Dedifferentiated amniotic fluid mesenchymal stem cell (primary cell): ENCODE measurements at regions not wholly inside any gene's neighbourhood (a gene's known extent, or its start where the extent isn't known, plus 50 kb on each side); places are given as distances from the start of the nearest gene placed in this dataset.
"Not testable (repeated sequence)": the region's sequence is repeated elsewhere in the genome, so short reads cannot be mapped to it uniquely, and the experiment has no call there.

Source experiments
- DNase-seq: peaks from one replicate; pipeline ENCODE4 v3.0.0-alpha.2; 2016; ENCODE audit errors: extremely low spot score

- DNase-seq, result no peak
These were observed 73.8 kb upstream of the EPCAM start for GRCh38 chr2:47295131-47295980.

- no peak for DNase-seq
These were observed 75.1 kb upstream of the EPCAM start for GRCh38 chr2:47293976-47294375.

- DNase-seq, result peak; percentile 40
These were observed 80.2 kb upstream of the EPCAM start for GRCh38 chr2:47288864-47289263.

DNA sequence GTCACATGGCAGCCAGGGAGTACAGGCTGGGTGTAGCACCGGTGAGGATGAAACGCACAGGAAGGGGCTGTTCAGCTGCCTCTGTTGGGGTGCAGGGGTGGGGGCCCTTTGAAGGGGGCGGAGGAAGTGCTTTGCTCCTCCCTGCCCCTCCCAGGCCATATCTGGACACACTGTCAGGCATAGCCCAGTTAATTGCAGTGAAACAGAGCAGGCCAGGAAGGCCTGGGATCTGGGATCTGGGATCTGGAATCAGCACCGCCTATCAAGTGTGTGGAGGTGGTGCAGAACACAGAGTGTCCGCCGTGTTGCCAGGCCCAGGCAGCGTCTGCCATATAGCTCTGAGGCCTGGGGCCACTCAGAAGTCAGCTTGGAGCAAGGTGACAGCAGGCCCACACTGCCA, 85.5 kb upstream of the EPCAM start:
- DNase-seq, result no peak

- DNase-seq, result no peak
These were observed 86.4 kb upstream of the EPCAM start for GRCh38 chr2:47282621-47283272.

DNA sequence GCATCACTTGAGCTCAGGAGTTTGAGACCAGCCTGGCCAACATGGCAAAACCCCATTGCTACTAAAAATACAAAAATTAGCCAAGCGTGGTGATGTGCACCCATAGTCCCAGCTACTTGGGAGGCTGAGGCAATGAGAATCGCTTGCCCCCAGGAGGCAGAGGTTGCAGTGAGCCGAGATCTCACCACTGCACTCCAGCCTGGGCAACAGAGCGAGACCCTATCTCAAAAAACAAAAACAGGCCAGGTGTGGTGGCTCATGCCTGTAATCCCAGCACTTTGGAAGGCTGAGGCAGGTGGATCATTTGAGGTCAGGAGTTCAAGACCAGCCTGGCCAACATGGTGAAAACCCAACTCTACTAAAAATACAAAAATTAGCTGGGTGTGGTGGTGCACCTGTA, 89.6 kb upstream of the EPCAM start:
- DNase-seq, result not testable (repeated sequence)

GRCh38 chr2:47277987-47278386, 91.1 kb upstream of the EPCAM start:
- DNase-seq, result no peak

GRCh38 chr2:47277187-47277586, 91.9 kb upstream of the EPCAM start:
- no peak for DNase-seq

DNA sequence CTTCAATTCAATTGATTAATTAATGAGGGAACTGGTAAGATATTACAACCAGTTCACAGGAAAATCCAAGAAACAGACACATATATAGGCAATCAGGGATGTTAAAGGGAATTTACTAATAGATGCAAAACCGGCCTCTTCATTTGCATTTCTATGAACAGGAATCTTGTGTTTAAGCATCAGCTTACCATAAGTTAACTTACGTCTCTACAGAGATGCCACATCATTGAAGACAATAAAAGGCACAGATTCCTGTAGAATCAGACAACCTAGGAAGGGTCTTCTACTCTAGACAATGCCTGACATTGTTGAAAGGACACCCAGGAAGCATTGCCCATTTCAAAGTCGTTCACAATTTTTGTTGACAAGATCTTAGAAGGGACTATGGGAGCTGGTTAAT, 93.0 kb upstream of the EPCAM start:
- no peak for DNase-seq

GRCh38 chr2:47274054-47274782, 94.9 kb upstream of the EPCAM start:
- DNase-seq, result peak; percentile 49

DNA sequence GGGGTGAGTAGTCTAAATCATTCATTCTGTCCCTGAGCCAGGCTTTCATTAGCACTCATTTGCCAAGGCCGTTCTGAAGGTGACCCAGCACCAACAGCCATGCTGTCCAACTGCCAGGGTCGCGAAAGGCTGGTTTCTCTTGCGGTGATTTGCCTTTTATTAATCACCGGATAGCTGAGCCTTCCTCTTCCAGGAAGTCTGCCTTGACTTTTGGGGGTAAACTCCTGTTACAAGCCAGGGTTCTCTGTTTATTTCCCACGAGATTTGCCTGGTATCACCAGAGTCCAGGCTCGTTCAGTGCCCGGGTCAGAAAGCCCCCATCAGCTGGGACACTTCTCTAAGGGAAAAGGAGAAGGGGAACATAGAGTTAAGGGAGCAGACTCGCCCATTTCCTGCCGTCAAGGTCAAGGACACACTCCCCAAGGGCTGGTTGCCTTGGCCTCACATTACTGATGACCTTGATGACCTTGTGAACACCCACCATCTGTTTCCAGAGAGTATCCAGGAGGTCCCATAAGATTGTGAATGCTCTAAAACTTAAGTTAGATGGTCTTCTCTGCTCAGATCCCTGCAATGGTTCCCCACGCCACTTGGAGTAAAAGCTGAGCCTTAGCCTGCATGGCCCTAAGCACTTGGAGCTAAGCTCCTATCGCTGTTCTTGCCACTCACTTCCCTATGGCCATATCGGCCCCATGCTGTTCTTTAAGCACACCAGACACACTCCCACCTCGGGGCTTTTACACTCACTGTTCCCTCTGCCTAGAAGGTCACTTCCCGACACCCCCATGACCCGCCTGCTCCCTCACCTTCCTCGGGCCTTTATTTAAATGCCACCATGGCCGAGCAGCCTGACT, 96.0 kb upstream of the EPCAM start:
- no peak for DNase-seq

DNA sequence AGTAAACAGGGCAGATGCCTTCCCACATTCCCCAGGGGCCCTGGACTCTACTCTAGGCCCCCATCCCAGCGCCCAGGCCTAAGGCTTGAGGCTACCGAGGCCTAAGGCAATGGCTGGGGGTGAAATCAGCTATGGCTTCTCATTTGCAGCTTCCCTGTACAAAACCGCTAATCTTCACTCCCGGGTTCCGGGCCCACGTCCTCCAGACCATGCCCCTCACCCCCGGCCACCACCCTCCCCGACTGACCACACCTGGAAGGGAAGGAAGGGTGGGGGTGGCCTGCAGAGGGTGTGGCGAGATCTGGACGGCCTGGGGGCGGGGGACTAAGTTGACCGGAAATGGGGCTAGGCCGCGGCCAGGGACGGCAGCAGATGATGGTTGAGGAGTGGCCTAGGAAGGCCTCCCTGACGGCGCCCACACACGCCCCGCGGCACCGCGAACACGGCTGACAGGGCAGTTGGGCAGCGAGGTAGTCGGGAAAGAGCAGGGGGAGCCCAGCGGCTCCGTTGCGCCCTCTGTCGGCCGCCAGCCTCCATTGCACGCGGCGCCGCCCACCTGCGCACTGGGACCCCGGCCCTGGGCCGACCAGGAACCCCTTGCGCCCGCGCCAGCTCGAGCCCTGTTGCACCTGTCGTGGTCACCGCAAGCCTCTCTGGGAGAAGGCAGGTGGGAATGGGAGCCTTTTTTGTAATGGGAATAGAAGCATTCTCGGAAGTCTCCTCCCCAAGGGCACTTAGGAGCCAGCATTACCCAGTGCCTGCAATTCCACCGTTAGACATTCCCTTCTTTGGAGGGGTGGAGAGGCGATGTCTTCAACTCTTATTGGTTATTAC, 95.9 kb upstream of the CALM2 start:
- peak; percentile 19 for DNase-seq

DNA sequence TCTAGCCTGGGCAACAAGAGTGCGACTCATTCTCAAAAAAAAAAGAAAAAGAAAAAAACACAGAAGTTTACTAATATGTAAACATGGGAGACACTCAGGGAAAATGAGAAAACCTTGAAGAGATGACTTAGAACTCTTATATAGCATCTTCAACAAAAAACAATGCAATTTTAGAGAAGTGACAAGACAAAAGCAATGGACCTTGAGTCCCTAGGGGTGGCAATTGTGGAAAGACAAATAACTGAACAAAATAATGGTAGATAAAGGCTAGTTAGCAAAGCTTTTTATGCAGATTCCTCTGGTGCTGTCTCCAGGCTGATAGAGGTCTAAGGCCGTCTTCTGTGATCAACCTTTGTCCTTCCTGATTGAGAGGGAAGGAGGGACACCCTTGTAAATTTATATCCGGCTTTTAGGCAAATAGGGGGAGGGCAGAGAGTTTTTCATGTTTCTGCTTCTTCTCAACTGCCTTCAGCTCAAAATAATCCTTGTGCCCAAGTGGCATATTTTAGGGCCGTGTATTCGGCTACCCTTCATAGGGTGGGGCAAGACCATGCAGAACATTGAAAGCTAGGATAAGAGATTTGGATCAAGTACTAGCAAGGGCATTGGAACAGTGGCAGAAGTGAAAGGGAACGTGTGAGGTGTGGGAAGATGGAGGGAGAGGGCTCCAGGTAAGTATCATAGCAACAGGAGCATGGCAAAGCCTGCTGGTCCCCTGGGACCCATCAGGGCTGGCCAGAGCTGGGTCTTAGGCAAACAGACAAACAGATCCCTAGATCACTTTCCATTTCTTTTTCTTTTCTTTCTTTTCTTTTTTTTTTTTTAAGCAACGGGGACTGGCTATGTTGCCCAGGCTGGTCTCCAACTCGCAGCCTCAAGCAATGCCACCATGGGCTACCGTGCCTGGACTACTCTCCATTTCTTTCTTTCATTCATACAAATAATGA, 95.0 kb upstream of the CALM2 start:
- no peak for DNase-seq

DNA sequence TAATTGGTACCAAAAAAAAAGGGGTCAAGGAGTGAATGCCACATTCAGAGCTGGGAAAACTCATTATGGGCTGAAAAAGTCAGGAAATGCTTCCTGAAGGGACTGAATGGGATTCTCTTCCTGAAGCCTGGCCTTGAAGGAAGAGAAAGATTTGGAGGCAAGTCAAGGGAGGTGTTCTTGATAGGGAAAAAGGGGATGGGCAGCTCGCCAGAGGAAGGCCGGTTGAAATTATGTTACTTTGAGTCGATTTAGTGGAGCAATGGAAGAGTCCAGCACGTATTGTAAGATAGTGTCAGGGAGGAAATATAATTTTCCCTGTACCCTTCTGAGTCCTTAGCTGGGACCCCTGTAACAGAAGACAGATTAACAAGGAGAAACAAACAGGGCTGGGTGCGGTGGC, 94.1 kb upstream of the CALM2 start:
- no peak for DNase-seq

GRCh38 chr2:47269316-47270232, 93.3 kb upstream of the CALM2 start:
- peak; percentile 95 for DNase-seq

GRCh38 chr2:47267711-47268086, 91.4 kb upstream of the CALM2 start:
- DNase-seq, result no peak

DNA sequence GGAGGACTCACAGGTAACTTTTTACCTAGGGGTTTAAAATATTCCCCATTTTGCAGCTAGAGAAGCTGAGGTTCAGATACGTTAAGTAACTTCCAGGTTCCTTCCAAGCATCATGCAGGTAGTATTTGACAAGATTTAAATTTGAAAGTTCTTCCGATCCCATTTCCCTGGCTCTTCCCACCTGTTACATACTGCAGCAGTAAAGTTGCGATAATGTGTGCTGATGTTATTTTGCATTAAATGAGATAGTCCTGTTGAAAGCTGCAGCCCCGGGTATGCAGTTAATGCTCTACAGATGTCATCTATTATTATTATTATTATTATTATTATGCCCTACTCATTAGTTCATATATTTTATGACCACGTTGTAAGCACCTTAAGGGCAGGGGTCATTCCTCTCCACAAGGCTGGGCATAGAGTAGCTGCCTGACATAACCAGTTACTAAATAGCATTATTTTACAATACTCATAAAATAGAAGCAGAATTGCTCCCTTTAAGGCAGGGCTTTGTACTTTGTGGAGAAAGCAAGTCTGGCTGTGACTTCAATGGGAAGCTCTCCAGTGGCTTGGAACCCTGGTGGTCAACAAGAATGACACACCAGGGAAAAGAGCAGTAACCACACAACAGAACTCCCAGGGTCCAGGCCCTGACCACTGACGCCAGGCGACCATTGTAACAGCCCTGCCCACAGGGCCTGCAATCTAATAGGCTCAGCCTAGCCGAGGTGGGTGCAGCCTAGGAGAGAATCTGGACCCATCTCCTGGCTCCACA, 90.8 kb upstream of the CALM2 start:
- no peak for DNase-seq

DNA sequence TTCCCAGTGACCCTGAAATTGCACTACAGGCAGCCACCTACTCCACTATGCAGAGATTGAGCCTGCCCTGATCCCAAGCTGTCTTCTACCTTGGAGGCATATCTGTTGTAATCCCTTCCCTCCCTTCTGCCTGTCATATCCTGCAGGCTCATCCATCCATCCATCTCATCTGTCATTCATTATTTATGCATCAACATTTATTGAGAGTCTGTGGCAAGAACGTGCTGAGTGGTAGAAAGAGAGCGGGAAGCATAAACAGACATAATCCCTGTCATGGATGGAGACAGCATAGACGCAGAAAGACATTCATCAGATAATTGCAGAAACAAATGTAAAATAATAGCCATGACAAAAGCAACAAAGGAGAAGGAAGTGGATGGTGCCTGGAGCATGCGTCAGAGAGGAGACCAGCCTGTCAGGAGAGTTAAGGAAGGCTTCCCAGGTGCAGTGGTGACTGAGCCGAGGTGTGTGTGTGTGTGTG, 89.5 kb upstream of the CALM2 start:
- DNase-seq, result no peak
